CD4-positive, alpha-beta T cell treated with Interleukin-17A for 1 hour (primary cell): ENCODE measurements at regions not wholly inside any gene's neighbourhood (a gene's known extent, or its start where the extent isn't known, plus 50 kb on each side); places are given as distances from the start of the nearest gene placed in this dataset.
"Not testable (repeated sequence)": the region's sequence is repeated elsewhere in the genome, so short reads cannot be mapped to it uniquely, and the experiment has no call there.

Experiments used
- DNase-seq: peaks from one replicate; pipeline ENCODE4 v3.0.0-alpha.2; 2020

- DNase-seq: not testable (repeated sequence)
Measured at GRCh38 chr10:15921423-15921945, 61.2 kb upstream of the MINDY3 start.

DNA sequence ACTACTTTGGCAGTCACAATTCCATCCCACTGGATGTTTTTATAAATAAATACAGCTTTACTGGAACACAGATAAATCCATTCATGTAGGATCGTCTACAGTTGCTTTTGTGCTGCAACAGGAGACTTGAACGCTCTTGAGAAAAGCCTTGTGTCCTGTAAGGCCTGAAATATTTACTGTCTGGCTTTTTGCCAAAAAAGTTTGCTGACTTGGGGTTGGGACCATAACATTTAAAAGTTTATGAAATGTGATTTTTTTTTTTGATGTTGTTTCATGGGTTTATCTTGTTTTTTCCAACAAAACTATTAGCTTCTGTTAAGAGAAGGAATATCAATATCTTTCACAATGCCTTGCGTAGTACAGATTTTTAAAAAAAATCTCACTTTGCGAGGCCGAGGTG lies 71.1 kb upstream of the MINDY3 start:
- no peak for DNase-seq

DNA sequence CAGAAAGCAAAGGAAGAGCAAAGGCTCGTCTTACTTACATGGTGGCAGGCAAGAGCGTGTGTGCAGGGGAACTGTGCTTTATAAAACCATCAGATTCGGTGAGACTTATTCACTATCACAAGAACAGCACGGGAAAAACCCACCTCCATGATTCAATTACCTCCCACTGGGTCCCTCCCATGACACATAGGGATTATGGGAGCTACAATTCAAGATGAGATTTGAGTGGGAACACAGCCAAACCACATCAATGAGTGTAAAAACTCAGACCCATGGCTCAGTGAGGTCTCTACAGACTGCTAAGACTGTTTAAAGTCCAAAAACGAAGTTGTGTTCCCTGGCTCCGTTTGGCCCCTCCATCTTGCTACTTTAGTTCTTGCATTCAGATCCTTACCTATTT lies 79.2 kb upstream of the MINDY3 start:
- not testable (repeated sequence) for DNase-seq

DNA sequence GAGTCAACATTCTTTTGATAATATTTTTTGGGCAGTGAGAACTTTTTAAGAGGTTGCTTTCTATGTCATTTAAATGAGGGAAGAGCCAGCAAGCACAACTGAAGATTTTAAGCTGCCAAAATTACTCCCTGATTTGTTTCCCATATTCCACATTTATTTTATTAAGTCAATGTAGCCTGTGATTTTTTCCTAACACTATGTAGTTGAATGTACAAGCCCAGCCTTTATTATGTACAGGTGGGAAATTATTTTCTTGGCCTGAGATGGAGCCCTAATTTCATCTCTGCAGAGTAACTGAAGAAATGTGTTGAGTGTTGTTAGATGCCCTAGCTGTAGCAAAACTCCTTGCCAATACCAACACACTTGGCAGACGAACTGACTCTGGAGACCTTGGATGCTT lies 83.1 kb upstream of the MINDY3 start:
- DNase-seq: no peak

DNA sequence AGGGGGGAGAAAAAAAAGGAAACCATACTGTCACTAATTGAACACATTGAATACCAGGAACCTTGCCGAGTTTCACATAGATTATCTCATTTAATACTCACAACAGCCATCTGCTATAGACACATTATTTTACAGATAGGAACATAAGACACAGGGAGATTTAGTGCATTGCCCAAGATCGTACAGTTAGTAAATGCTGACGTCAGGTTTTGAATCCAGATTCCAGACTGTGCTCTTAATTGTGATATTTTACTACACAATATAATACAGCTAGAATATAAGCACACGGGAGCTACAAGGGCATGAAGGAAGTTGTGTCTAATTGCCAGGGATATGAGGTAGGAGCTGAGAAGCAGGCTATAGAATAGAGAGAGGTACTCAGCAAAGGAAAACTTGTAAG lies 93.9 kb upstream of the MINDY3 start:
- DNase-seq: no peak

- no peak for DNase-seq
Measured at GRCh38 chr10:15960277-15960676, 100.0 kb upstream of the MINDY3 start.

DNA sequence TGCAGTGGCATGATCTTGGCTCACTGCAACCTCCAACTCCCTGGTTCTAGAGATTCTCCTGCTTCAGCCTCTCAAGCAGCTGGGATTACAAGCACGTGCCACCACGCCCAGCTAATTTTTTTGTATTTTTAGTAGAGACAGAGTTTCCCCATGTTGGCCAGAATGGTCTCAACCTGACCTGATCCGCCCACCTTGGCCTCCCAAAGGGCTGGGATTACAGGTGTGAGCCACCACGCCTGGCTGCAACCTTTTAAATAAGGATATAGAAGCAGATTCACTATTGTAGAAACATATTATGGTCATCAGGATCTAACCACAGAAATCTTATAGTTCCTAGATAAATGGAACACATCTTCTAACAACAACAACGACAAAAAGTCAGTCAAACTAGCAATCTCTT lies 112.4 kb upstream of the MINDY3 start:
- DNase-seq: not testable (repeated sequence)

DNA sequence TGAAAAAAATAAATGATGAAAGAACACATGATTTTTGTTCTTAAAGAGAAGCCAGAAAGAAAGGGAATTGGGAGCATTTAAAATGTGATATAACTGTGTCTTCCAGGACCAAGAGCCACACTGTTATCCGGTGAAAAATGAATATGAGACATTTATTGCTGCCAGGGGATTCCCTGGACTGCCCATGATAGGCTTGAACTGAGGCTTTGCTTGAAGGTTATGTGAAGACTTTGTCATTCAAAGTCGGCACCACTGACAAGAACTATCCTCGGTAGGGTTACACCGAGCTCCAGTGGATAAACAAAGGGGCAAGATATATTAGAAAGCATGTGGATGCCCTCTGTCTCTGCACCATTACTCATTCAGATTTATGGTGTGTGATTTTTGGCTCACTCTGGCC lies 125.4 kb upstream of the MINDY3 start:
- DNase-seq: no peak

- DNase-seq: no peak
Measured at GRCh38 chr10:15990535-15991129, 130.3 kb upstream of the MINDY3 start.

GRCh38 chr10:15997313-15997712 lies 137.0 kb upstream of the MINDY3 start:
- no peak for DNase-seq

- DNase-seq: no peak
Measured at GRCh38 chr10:16001581-16001980, 141.3 kb upstream of the MINDY3 start.

DNA sequence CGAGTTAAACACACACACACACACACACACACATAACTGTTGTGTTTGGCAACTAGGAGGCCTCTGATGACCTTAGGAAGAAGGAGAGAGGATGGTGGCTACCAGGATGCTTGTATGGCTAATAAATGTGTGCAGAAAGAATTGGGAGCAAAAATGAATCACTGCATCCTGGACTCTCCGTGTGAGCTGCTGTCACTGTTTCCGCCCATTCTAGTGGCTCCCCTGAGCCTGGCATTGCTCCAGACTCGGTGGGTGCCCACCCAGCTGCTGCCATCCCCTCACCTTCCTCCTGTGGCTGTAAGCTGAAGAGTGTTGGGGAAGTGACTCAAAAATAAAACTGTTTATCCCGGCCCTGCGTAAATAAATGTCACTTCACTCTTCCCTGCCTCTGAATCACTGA lies 149.5 kb upstream of the MINDY3 start:
- no peak for DNase-seq

- no peak for DNase-seq
Measured at GRCh38 chr10:16011548-16011947, 151.2 kb upstream of the MINDY3 start.

GRCh38 chr10:16014469-16014868 lies 154.2 kb upstream of the MINDY3 start:
- no peak for DNase-seq

DNA sequence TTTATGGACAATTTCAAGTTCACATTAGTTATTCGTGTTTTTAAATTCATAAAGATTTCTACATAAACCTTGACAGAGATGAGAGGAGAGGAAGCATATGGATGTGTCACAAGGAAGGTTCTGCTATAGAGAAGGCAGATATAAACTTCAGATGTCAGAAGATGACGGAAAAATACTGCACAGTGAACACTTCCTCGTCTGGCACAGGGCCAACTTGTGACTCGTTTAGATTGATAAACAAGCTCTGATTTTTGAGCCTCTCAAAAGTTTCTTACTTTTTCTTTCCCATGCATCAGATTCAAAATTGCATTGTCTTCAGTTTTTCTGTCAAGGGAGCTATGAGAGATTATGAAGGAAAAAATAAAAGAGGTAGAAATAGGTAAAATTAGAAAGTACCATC lies 156.4 kb upstream of the MINDY3 start:
- DNase-seq: no peak

DNA sequence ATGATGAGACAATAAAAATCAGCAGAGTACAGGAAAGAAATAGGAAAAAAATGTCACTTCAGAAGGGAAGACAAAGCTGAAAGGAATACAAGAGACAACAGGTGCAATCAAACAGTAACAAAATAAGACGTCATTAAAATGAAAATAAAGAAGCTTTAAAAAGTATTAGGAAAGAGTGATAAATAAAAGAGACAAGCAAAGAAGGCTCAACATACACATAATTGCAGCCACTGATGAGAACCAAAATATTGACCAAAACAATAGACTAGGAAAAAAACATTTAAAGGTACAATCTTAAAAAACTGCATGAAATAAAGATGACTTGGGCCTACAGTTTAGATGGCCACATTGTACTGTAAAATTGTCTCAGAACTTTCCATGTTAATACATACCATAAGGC lies 160.5 kb upstream of the MINDY3 start:
- DNase-seq: no peak

GRCh38 chr10:16026832-16027231 lies 166.5 kb upstream of the MINDY3 start:
- DNase-seq: not testable (repeated sequence)

DNA sequence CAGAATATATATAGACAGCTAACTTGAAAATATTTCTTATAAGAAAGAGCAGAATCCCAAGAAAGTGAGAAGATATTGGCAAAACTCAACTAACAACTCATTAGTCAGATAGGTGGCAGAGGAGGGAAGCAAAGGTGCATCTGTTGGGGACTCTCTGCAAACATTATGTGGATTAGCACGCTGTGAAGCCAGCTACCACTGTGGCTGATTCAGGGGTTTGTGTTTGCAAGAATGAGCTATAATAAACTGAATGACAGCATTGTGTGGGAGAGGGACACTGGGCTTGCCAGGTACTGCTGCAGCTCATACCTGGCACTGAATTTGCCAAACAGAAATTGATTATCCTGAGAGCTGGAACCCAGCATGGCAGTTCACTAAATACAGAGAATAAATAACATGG lies 170.3 kb upstream of the MINDY3 start:
- DNase-seq: no peak

GRCh38 chr10:16049050-16049449 lies 188.7 kb upstream of the MINDY3 start:
- DNase-seq: no peak

DNA sequence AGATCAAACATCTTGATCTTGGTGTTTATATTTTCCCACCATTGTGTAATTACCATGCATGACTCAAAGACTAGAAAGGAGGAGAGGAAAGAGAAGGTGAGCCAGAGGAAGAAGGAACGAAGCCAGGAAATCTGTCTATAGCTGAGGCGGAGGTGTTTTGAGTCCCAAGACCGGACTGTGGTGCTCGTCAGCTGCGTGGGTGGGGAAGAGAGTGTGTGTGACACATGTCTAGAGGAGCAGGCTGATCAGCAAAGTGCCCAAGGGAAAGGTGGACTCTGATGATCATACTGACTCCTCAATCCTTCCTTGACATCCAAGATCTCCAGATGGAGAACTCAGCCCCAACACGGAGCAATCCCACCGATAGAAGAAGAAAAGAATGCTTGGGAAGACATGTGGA lies 189.5 kb upstream of the MINDY3 start:
- DNase-seq: no peak

DNA sequence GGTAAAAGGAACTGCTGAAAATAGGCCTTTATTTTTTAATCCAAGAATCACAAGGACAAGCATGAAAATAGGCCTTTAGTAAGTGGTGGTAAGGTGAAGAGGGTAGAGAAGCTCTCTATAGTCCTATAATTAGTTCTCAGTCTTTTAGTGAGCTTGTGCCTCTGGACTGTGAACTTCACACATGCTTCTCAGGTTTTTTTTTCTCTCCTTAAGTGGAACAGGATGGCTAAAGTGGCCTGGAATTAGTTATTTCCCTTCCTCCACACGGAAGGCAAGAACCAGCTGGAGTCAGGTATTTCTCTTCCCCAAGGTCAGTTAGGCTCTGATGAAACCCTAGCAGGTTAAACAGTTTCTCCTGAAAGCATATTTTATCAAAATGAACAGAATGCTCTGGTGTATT lies 203.0 kb upstream of the MINDY3 start:
- no peak for DNase-seq

GRCh38 chr10:16083551-16083950 lies 223.2 kb upstream of the MINDY3 start:
- not testable (repeated sequence) for DNase-seq

GRCh38 chr10:16105082-16105481 lies 244.8 kb upstream of the MINDY3 start:
- DNase-seq: no peak

DNA sequence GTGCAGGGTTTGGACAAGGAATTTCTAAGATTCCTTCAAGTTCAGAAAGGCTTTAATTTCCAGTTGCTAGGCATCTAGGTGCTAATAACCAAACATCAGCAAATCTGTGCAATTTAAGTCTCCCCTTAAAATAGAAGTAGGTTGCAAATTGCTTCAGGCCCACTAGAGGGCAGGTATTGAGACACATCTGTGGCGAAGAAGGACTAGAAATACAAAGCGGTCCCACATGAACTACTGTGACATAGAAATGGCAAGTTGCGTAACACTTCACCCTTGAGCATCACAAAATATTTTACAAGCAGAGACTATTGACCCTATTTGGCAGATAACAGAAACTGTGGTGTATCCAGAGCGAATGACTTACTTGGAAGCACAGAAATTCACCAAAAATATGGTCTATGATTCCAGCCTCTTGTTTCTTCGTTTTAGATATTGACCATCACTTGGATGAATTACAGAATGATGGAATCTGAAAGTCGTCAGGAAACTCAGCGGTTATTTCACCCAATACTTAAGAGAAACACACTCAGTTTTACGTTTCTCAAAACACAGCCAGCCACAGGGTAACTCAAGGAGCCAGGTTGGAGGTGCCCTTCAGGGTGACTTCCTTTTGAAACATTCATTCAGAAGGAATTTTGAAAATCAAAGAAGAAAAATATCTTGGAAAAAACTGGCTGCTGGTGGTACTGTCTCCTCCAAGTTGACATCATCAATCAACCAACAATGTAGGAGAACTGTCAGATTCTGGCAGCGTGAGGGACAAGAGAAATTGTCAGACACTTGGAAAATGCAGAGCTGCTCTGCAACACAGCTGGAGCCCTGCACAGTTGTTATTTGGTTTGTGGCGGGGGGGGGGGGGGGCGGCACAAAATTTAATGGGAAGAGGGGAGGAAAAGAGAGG lies 256.3 kb upstream of the MINDY3 start:
- peak; percentile 5 for DNase-seq
